PC-3 (cell line): ENCODE measurements at regions not wholly inside any gene's neighbourhood (a gene's known extent, or its start where the extent isn't known, plus 50 kb on each side); places are given as distances from the start of the nearest gene placed in this dataset.

Experiments
- ATAC-seq: fragments of 200-7000 bp; cut with Tn5 transposase; 2 replicates; pipeline ENCODE4 v1.9.1; 2020; ENCODE audit warnings: mild to moderate bottlenecking, moderate library complexity
- BruUV-seq: library from RNA; stranded (reverse); fragments of 400-500 nt; replicated peaks from 2 replicates; lab custom pipeline; 2021; lab: Mats Ljungman, UMichigan
- CTCF ChIA-PET: fragments of 300-600 bp; sonication (Branson Sonifier 250); formaldehyde crosslinking; loops from one replicate; lab custom pipeline; 2022; ENCODE audit warnings: antibody characterized with exemption; lab: Charles Lee
- POLR2A ChIA-PET: fragments of 300-600 bp; sonication (Branson Sonifier 250); formaldehyde crosslinking; loops from one replicate; lab custom pipeline; 2022; ENCODE audit warnings: antibody characterized with exemption; ENCODE audit not compliant: unreplicated experiment; lab: Charles Lee
- DNase-seq: peaks from one replicate; pipeline ENCODE4 v3.0.0-alpha.2; 2015
- H2AFZ ChIP-seq: fragments of 300-600 bp; sonication (generic); 2 replicates; pipeline ENCODE4 v1.6.0; 2016; ENCODE audit warnings: antibody characterized with exemption, low read length
- H3F3A ChIP-seq: fragments of 300-600 bp; sonication (generic); one replicate; pipeline ENCODE4 v1.6.0; 2017; ENCODE audit warnings: antibody characterized with exemption, low read length, control low read depth, mild to moderate bottlenecking; ENCODE audit not compliant: unreplicated experiment
- H3K27ac ChIP-seq: fragments of 300-600 bp; sonication (generic); 2 replicates; pipeline ENCODE4 v1.5.1; 2016; ENCODE audit warnings: mild to moderate bottlenecking, low read length
- H3K27me3 ChIP-seq: fragments of 300-600 bp; sonication (generic); 2 replicates; pipeline ENCODE4 v1.6.1; 2016; ENCODE audit warnings: low read length, mixed read lengths
- H3K36me3 ChIP-seq: fragments of 300-600 bp; sonication (generic); 2 replicates; pipeline ENCODE4 v1.6.1; 2016; ENCODE audit warnings: low read depth, mixed run types, low read length, mixed read lengths
- H3K4me1 ChIP-seq: fragments of 300-600 bp; sonication (generic); 2 replicates; pipeline ENCODE4 v1.5.1; 2016; ENCODE audit warnings: low read length; ENCODE audit not compliant: insufficient read depth
- H3K4me2 ChIP-seq: fragments of 300-600 bp; sonication (generic); 2 replicates; pipeline ENCODE4 v1.6.0; 2016; ENCODE audit warnings: low read length
- H3K4me3 ChIP-seq: fragments of 300-600 bp; sonication (generic); 2 replicates; pipeline ENCODE4 v1.5.1; 2016; ENCODE audit warnings: mild to moderate bottlenecking, low read length, mixed read lengths
- H3K79me2 ChIP-seq: fragments of 300-600 bp; sonication (generic); 2 replicates; pipeline ENCODE4 v1.6.1; 2017; ENCODE audit warnings: low read length, mixed read lengths
- H3K9ac ChIP-seq: fragments of 300-600 bp; sonication (generic); 2 replicates; pipeline ENCODE4 v1.6.0; 2016; ENCODE audit warnings: mild to moderate bottlenecking, low read length
- H3K9me2 ChIP-seq: fragments of 300-600 bp; sonication (generic); replicated peaks from 2 replicates; pipeline ENCODE4 v1.6.1; 2016; ENCODE audit warnings: mixed run types, low read length, mixed read lengths
- H3K9me3 ChIP-seq: fragments of 300-600 bp; sonication (generic); 2 replicates; pipeline ENCODE4 v1.6.1; 2016; ENCODE audit warnings: low read length, mixed read lengths
- H4K20me1 ChIP-seq: fragments of 300-600 bp; sonication (generic); 2 replicates; pipeline ENCODE4 v1.6.1; 2016; ENCODE audit warnings: low read length, mixed read lengths
- EZH2 ChIP-seq: fragments of 300-600 bp; sonication (generic); IDR thresholded peaks from one replicate; pipeline ENCODE4 v1.6.1; 2017; ENCODE audit warnings: antibody characterized with exemption, mild to moderate bottlenecking, low read length; ENCODE audit not compliant: unreplicated experiment
- EZH2phosphoT487 ChIP-seq: fragments of 300-600 bp; sonication (generic); IDR thresholded peaks from 2 replicates; pipeline ENCODE4 v1.6.1; 2018; ENCODE audit warnings: mild to moderate bottlenecking, antibody characterized with exemption, low read length, borderline replicate concordance
- intact Hi-C: fragments of 100-400 bp; cut with micrococcal nuclease; formaldehyde crosslinking; loops from 2 replicates; pipeline ENCODE4 v1.9.0; 2023
- TF ChIP-seq, protein P1 (sequence below): fragments of 300-600 bp; sonication (generic); conservative IDR thresholded peaks from 2 replicates; pipeline ENCODE4 v1.5.1; 2017; ENCODE audit warnings: antibody characterized with exemption, low read depth, mild to moderate bottlenecking, low read length

DNA sequence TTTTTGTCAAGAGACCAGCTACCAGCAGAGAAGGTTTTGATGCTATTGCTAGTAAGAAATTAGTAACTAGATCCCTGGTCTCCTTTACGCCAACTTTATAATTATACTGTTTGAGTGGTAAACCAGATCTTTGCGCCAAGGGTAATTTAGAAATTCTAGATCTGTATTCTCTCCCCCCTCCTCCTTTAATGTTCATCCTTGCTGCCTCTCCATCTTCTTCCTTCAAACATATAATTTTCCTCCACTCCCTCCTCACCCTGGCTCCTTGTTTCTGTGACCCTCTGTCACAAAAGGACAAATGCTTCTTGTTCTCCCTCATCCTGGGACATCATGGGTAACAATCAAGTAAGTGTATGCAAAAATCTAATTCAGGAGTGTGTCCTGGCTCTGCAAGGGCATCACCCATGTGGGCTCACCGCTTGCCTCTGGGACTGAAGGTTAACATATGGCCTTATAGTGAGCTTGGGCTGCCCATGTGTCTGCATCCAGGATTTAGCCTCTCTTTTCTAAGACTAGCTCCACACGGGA, 121.2 kb downstream of the BAMBI start:
- BruUV-seq, result no TSS peak
- Histone ChIP-seq H3F3A (no peaks in the 10 kb centered on the region), H2AFZ (no peak overlapping the region), H3K9me3 (no peaks in the 10 kb centered on the region), H3K27me3 (no peaks in the 10 kb centered on the region), H3K79me2 (no peaks in the 10 kb centered on the region), H3K4me2 (0 out of 2 replicates have a peak overlapping the region, but pooled peaks have one; percentile 37), H4K20me1 (no peaks in the 10 kb centered on the region), H3K36me3 (no peaks in the 10 kb centered on the region), H3K4me3 (no peak overlapping the region), H3K4me1 (peaks cover 33% of the 10 kb centered on the region), H3K9ac (no peak overlapping the region), H3K9me2 (no peaks in the 10 kb centered on the region), H3K27ac (no peak overlapping the region)
- intact Hi-C loops, result no loop called here
- ChIA-PET CTCF (no interaction called here), POLR2A (no interaction called here)
- DNase-seq (no peak), ATAC-seq (no peak)
- TF ChIP-seq EZH2phosphoT487 (no peak), EZH2 (no peak)
- TF ChIP-seq, protein P1, sequence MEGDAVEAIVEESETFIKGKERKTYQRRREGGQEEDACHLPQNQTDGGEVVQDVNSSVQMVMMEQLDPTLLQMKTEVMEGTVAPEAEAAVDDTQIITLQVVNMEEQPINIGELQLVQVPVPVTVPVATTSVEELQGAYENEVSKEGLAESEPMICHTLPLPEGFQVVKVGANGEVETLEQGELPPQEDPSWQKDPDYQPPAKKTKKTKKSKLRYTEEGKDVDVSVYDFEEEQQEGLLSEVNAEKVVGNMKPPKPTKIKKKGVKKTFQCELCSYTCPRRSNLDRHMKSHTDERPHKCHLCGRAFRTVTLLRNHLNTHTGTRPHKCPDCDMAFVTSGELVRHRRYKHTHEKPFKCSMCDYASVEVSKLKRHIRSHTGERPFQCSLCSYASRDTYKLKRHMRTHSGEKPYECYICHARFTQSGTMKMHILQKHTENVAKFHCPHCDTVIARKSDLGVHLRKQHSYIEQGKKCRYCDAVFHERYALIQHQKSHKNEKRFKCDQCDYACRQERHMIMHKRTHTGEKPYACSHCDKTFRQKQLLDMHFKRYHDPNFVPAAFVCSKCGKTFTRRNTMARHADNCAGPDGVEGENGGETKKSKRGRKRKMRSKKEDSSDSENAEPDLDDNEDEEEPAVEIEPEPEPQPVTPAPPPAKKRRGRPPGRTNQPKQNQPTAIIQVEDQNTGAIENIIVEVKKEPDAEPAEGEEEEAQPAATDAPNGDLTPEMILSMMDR, result no peak

DNA sequence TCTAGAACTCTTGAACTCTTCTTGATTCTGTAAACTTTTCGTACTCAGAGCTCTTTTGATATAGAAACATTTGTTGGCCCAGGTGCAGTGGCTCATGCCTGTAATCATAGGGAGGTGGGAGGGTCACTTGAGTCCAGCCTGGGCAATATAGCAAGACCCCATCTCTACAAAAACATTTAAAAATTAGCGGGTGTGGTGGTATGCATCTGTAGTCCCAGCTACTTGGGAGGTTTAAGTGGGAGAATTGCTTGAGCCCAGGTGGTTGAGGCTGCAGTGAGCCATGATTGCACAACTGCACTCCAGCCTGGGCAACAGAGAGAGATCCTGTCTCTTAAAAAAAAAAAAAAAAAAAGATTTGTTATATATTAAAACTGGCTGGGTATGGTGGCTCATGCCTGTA, 121.6 kb downstream of the BAMBI start:
- H3K27ac ChIP-seq, result no peak overlapping the region
- intact Hi-C loops, result no loop called here
- ATAC-seq, result no peak

DNA sequence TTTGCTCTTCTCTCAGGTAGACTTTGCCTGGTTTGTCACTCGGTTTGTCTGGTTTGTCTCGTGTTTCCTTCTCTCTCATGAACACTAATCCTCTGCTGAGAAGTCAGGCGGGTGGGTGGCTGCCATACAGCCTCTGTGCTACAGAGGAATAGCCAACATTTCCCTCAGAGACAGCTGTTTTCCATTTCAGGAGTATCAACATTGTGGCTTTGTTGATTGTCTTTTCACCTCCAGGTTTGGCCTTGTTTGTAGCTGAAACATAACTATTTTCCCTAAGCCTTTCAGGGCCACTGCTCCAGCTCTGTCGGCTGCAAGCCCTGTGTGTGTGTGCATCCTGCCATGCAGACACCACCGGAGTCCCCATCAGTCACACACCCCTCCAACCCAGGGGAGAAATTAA, 122.8 kb downstream of the BAMBI start:
- Histone ChIP-seq H3F3A (no peaks in the 10 kb centered on the region), H3K79me2 (no peaks in the 10 kb centered on the region), H3K27ac (no peak overlapping the region), H3K9ac (no peak overlapping the region), H3K36me3 (no peaks in the 10 kb centered on the region), H3K4me3 (no peak overlapping the region), H3K4me2 (no peak overlapping the region), H3K27me3 (no peaks in the 10 kb centered on the region), H3K9me2 (no peaks in the 10 kb centered on the region), H2AFZ (no peak overlapping the region), H4K20me1 (no peaks in the 10 kb centered on the region), H3K4me1 (peaks cover 30% of the 10 kb centered on the region), H3K9me3 (no peaks in the 10 kb centered on the region)
- ATAC-seq, result no peak
- no TSS peak for BruUV-seq
- intact Hi-C loops, result loop anchor here (5.0 kb wide), 1 partner anchor 123 kb away; the partner anchor contains the start of gene BAMBI
- ChIA-PET CTCF (no interaction called here), POLR2A (no interaction called here)
- no peak for TF ChIP-seq EZH2
- TF ChIP-seq, protein P1, result no peak
- TF ChIP-seq EZH2phosphoT487, result no peak
- DNase-seq, result no peak

More for the DNA sequence above, 121.6 kb downstream of the BAMBI start:
- H4K20me1 ChIP-seq, result no peaks in the 10 kb centered on the region
- no peak overlapping the region for H2AFZ ChIP-seq
- H3K4me2 ChIP-seq, result no peak overlapping the region
- H3K9me3 ChIP-seq, result no peaks in the 10 kb centered on the region
- peaks cover 30% of the 10 kb centered on the region for H3K4me1 ChIP-seq
- DNase-seq, result no peak
- no peak overlapping the region for H3K9ac ChIP-seq
- H3K79me2 ChIP-seq, result no peaks in the 10 kb centered on the region
- ChIA-PET CTCF (no interaction called here), POLR2A (no interaction called here)
- TF ChIP-seq EZH2phosphoT487 (no peak), EZH2 (no peak)
- no peaks in the 10 kb centered on the region for H3F3A ChIP-seq
- no peak overlapping the region for H3K4me3 ChIP-seq
- H3K9me2 ChIP-seq, result no peaks in the 10 kb centered on the region
- H3K36me3 ChIP-seq, result no peaks in the 10 kb centered on the region
- H3K27me3 ChIP-seq, result no peaks in the 10 kb centered on the region
- no TSS peak for BruUV-seq
